Erythroblast (primary cell): ENCODE measurements at regions not wholly inside any gene's neighbourhood (a gene's known extent, or its start where the extent isn't known, plus 50 kb on each side); places are given as distances from the start of the nearest gene placed in this dataset.

Experiments used
- GATA1 ChIP-seq: IDR thresholded peaks from 2 replicates; pipeline ENCODE4 v1.6.1; 2011; ENCODE audit warnings: low read depth, mild to moderate bottlenecking, control low read depth, low read length, moderate library complexity
- POLR2A ChIP-seq: IDR thresholded peaks from 2 replicates; pipeline ENCODE4 v1.6.1; 2011; ENCODE audit warnings: mild to moderate bottlenecking, low read length

- TF ChIP-seq POLR2A: no peak
- TF ChIP-seq GATA1: no peak
Observed at GRCh38 chr5:74372502-74373064, 267.9 kb downstream of the ENC1 start.
